ENCODE measurements at regions not wholly inside any gene's neighbourhood (a gene's known extent, or its start where the extent isn't known, plus 50 kb on each side); places are given as distances from the start of the nearest gene placed in this dataset.

- no peak for DNase-seq (ENCODE audit: low read depth, low spot score)
These were observed 248.6 kb upstream of the TCERG1L start for GRCh38 chr10:131560166-131560565.

- no peak for DNase-seq (ENCODE audit: low read depth, low spot score)
These were observed 249.3 kb upstream of the TCERG1L start for GRCh38 chr10:131560706-131561355.

DNA sequence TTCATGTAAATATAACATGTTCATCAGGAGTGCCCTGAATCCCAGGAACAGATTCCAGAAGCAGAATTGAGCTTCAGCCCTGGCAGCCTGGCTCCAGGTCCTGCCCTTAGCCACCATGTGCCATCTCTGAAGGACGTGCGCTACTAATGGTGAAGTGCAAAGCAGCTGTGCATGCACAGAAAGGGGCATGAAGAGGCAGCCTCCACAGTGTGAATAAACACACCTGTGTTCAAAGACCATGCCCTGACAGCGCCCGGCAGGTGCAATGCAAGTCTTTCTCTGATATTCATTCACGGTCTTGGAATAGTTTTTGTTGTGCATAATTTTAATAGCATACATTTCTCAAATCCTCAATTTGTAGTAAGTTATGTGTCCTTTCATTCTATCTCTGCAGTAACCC, 250.4 kb upstream of the TCERG1L start:
- no peak for DNase-seq (ENCODE audit: low read depth, low spot score)

DNA sequence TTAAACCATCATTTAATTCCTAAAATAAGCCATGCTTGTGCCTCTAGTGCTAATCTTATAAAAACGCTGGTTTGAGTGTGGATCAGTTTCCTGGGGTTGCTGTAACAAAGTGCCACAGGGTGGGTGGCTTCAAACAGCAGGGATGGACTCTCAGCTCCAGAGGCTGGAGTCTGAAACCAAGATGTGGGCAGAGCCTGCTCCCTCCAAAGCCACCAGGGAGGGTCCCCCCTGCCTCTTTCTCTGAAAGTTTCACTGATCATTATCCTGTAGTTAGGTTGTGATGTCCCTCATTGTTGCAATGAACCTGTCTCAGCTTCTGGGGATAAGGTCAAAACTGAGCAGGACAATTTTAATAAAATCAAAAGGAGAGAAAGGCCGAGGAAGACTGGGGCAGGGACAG, 251.9 kb upstream of the TCERG1L start:
- no peak for DNase-seq (ENCODE audit: low read depth, low spot score)

DNA sequence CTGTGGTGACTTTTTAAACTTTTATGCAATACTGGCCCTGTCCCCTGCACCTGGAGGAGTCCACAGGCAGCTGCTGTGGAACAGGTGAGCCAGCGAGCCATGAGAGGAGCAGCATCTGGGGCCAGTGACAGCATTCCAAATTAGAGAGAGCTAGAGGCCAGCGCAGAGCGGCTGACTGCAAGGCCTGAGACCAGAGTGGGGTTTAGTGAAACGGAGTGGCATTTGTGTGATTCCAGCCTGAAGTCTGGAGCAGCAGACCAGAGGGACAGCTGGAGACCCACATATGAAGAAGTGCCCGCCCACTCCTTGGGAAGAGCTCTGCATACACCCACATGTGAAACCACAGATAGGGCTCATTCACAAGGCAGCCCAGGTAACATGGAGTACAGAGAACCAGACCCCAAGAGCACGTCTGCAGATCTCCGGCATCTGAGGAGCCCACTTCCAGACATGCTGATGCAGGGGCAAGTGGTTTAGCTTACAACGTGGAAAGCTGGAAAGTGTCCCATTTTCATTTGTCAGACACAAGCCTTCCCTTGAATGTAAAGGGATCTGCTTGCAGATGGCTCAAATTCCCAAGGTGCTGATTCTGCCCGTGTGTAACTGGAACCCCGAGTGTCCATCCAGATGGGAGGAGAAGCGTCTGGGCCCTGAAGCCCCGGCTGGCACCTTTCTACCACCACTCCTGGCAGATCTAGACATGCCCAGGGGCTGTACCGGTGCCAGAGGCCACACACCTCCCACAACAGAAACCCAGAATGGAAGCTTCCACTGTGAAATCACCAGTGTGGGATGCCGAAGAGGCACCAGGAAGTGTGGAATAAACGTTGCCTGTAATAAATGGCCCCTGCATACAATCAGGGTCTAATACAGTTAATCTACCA, 256.0 kb upstream of the TCERG1L start:
- DNase-seq (ENCODE audit: low read depth, low spot score): no peak

DNA sequence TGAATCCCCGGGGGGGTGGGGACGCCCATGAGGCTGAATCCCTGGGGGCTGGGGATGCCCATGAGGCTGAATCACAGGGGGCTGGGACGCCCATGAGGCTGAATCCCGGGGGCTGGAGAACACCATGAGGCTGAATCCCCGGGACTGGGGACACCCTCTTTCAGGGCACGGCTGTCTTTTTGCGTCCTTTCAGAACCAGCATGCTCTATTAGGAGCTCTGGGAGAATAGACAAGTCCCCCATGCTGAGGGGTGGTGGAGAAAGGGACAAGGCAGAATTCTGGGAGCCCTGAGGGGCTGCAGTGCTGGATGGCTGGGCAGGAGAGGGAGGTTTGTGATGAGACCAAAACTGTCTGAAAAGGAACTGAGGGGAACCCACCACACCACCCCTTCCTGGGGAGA, 257.3 kb upstream of the TCERG1L start:
- DNase-seq (ENCODE audit: low read depth, low spot score): no peak

- DNase-seq (ENCODE audit: low read depth, low spot score): no peak
These were observed 258.6 kb upstream of the TCERG1L start for GRCh38 chr10:131569851-131570715.

GRCh38 chr10:131570716-131571307, 259.3 kb upstream of the TCERG1L start:
- DNase-seq (ENCODE audit: low read depth, low spot score): no peak

- DNase-seq (ENCODE audit: low read depth, low spot score): no peak
These were observed 259.8 kb upstream of the TCERG1L start for GRCh38 chr10:131571346-131571745.

DNA sequence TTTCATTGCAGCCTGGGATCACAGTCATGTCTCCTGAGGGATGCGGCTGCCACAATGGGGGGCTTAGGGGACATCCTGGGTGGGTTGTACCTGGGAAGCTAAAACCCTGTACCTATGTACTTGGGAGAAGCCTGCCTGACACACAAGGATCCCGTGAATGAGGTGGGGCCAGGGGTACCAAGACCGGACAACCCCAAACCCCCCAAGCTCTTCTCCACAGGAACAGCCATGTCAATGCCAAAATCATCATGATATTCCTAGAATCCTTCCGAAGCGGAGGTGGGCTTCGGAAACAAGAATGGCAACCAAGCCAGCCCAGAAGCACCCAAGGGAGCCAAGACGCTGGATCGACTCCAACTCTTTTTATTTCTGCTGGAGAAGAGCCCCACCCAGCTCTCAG, 260.3 kb upstream of the TCERG1L start:
- DNase-seq (ENCODE audit: low read depth, low spot score): no peak

GRCh38 chr10:131573256-131573655, 261.7 kb upstream of the TCERG1L start:
- no peak for DNase-seq (ENCODE audit: low read depth, low spot score)

DNA sequence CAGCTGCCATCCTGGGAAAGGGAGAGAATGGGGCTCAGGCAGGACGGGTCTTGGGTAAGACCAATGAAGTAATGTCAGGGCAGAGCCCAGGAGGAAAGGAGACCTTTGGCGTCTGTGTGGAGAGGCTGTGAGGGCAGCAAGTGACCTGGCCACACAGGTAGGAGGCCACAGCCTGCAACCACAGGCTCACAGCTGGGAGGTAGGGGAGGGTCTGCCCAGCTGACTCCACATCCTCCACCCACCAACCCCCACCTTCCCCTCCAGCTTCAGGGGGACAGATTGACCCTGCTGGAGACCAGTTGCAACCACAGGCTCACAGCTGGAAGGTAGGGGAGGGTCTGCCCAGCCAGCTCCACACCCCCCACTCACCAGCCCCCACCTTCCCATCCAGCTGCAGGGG, 262.2 kb upstream of the TCERG1L start:
- no peak for DNase-seq (ENCODE audit: low read depth, low spot score)

DNA sequence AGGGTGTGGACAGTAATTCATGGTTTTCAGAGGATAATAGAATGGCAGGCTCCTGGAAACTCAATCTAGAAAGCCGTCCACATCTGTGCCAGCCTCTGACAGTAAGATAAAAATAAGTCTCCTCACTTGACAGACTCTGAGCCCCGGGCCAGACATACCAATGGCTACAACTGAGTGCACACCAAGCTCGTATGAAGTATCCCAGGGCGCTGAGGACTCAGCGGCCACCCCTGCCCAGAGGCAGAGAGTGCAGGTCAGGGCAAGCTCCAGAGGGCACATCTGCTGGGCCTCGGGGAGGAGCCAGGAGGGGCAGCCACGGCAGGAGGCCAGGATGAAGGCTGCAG, 262.8 kb upstream of the TCERG1L start:
- no peak for DNase-seq (ENCODE audit: low read depth, low spot score)

DNA sequence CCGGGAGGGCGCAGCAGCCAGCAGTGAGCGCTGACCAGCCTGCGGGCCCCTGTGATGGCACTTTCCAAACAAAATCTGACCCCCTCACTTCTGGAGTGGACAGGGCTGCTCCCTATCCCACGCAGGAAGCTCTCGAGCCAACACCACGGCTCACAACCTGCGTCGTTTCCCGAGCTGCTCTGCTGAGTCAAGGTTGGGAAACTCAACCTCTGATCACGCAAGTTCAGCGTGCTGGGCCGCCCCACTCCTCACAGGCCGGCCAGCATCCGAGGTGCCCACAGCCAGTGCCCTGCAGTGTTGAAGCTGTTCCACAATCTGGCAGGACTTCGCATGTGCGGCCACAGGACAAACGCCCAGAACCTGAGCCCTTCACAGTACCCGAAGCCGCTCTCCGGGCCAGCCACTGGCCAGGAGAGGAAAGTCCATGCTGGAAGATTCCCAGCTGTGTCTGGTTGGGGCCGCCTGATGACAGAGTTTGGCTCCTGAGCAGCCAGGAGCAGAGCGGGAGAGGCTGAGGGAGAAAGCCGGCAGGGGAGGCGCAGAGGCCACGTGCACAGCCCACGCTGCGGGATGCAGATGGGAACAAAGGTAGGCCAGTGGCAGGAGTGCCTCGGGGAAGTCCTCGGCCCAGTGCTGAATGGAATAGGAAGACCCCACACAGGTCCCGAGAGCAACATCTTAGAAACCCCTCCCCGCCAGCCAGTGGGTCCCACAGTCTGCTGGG, 263.3 kb upstream of the TCERG1L start:
- no peak for DNase-seq (ENCODE audit: low read depth, low spot score)

DNA sequence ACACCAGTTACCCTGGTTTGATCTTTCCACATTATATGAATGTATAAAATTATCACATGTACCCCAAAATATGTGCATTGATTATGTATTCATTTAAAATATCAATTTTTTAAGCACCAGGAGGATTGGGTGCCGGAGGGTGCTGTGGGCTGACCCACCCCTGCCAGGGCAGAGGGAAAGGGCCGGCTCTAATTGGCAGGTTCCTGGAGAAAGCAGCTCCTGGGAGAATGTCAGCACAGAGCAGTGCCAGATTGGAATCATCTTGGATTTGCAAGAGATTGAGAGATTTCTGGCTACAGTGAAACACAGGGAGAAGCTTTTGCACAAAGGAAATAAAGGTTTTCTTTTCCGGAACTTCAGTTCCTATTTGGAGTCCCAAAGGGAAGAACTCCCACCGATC, 264.4 kb upstream of the TCERG1L start:
- DNase-seq (ENCODE audit: low read depth, low spot score): no peak

DNA sequence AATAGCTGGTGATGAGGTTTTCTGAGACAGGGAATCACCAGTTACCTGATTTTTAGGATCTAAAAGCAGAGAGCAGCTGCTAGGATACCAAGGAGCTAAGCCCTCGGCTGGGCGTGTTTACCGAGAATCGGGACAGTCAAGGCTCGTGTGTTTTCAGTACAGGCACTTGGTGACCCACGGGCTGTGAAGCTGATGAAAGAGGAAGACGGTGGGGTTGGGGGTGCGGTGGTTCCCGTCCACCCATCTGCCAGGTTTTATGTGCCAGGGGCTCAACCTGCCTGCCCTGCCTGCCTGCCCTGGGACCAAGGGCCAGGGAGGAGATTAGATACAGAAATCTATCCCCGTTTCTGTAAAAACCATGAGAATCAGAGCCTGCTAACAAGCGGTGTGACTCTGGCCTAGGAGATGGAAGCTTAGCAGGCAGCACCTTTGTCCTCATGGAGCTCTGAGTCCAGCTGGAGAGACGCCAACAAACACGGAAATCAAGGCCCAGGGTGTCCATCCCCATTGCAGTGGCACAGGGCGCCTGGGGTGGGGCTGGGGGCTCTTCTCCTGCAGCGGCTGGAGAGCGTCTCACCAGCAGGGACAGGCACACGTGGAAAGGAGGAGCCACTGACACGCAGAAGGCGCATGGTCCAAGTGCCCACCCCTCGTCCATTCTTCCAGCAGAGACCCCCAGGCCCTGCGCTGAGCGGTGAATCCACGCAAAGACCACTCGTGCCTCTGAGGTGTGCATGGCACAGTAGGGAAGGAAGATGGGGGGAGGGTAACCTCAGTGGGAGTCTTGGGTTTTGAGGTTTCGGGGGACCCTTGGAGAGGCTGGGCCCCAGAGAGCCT, 265.0 kb upstream of the TCERG1L start:
- no peak for DNase-seq (ENCODE audit: low read depth, low spot score)

GRCh38 chr10:131577178-131577555, 265.6 kb upstream of the TCERG1L start:
- no peak for DNase-seq (ENCODE audit: low read depth, low spot score)

DNA sequence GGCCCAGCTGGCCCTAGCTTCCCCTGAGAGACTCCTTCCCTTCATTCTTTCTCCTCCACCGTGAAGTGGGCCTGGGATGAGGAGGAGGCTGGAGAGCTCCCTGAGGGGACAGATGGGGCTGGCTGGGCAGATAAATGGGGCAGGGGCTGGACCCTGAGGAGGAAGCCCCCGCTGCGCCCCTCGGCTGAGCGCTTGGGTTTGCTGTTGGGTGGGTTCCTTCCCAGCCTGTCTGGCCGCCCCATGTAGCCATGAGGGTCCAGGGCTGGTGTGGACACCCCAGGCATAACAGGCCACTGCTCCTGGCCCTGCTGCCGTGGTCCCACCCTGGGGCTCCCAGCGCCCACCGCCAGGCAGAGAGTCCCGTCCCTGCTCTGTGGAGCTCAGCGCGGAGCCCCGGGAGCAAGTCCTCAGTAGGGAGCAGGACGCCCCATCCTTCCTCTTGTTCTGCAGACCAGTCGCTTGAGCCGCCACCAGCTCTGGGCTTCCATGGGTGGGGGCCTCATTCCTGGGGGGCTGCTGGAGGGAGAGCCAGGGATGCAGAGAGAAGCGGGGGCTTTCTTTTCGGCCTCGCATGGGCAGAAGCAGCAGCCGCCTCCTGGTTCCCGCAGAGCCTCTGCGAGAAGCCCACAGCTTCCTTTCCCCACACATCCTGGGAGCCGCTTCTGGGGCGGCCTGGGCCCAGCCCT, 266.4 kb upstream of the TCERG1L start:
- DNase-seq (ENCODE audit: low read depth, low spot score): no peak

DNA sequence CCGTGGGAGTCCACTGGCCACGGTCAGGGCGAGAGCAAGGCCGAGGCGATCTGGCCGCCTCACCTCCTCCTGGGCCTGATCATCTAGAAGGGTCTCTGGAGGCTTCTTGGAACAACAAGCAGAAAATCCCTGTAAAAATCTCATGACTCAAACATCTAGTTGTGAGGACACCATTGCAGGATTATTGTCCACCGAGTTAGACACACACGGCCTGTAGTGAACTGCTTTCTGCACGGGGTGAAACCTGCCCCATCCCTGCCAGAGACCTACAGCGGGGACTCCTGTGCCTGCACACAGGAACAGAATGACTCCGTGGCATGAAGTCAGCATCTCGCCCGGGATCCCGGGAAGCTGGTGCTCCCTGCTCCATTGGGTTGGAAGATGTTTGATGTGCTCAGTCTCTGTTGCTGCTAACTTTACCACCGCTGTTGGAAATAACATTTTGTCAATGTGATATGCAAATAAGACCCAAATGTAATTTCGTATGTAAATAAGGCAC, 267.0 kb upstream of the TCERG1L start:
- DNase-seq (ENCODE audit: low read depth, low spot score): no peak

All from astrocyte of the hippocampus (primary cell).